ENCODE measurements at regions not wholly inside any gene's neighbourhood (a gene's known extent, or its start where the extent isn't known, plus 50 kb on each side); places are given as distances from the start of the nearest gene placed in this dataset.

DNA sequence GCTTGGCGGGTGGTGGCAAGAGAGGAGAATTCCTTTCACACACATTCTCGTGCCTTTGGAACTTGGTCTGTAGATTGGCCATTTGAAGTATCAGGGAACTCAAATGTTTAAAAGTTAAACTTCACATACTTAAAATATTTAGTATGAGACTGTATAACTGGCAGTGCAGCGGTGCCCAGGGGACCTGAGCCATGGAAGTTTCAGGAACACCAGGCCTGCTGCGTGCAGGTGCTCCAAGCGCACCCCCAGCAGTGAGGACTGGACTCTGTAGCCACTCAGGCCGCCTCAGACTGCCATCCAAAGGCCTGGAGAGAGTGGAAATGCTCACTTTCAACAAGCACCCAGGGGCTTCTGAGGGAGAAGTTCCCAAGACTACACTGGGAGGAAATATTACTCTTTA, 273.5 kb upstream of the IRX2 start:
- TF ChIP-seq, protein P1, sequence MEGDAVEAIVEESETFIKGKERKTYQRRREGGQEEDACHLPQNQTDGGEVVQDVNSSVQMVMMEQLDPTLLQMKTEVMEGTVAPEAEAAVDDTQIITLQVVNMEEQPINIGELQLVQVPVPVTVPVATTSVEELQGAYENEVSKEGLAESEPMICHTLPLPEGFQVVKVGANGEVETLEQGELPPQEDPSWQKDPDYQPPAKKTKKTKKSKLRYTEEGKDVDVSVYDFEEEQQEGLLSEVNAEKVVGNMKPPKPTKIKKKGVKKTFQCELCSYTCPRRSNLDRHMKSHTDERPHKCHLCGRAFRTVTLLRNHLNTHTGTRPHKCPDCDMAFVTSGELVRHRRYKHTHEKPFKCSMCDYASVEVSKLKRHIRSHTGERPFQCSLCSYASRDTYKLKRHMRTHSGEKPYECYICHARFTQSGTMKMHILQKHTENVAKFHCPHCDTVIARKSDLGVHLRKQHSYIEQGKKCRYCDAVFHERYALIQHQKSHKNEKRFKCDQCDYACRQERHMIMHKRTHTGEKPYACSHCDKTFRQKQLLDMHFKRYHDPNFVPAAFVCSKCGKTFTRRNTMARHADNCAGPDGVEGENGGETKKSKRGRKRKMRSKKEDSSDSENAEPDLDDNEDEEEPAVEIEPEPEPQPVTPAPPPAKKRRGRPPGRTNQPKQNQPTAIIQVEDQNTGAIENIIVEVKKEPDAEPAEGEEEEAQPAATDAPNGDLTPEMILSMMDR (conservative IDR thresholded peaks at IDR 0.05; ENCODE audit: low read depth, low read length), result no peak
- TF ChIP-seq EZH2phosphoT487 (IDR thresholded peaks at IDR 0.05; ENCODE audit: borderline replicate concordance, low read length) (no peak), EZH2 (IDR thresholded peaks at IDR 0.05; ENCODE audit: low read length, unreplicated experiment) (no peak)
- Histone ChIP-seq H3K4me3 (ENCODE audit: low read length) (no peak overlapping the region), H3K36me3 (ENCODE audit: low read depth, low read length) (no peaks in the 10 kb centered on the region), H3K4me2 (ENCODE audit: low read length) (no peak overlapping the region), H3K9ac (ENCODE audit: low read length) (no peak overlapping the region), H4K20me1 (ENCODE audit: low read length) (no peaks in the 10 kb centered on the region), H3K4me1 (ENCODE audit: insufficient read depth, low read length) (no peaks in the 10 kb centered on the region), H3K27me3 (ENCODE audit: low read length) (no peaks in the 10 kb centered on the region), H3K9me3 (ENCODE audit: low read length) (no peaks in the 10 kb centered on the region), H3K9me2 (replicated peaks; ENCODE audit: low read length) (no peaks in the 10 kb centered on the region), H3K79me2 (ENCODE audit: low read length) (no peaks in the 10 kb centered on the region), H3F3A (ENCODE audit: low read length, unreplicated experiment) (no peaks in the 10 kb centered on the region), H3K27ac (ENCODE audit: low read length) (no peak overlapping the region), H2AFZ (ENCODE audit: low read length) (no peak overlapping the region)
- ATAC-seq (no peak), DNase-seq (no peak)
- ChIA-PET CTCF (no interaction called here), POLR2A (ENCODE audit: unreplicated experiment) (no interaction called here)
- no TSS peak for BruUV-seq (replicated peaks)
- intact Hi-C loops (cut with micrococcal nuclease), result no loop called here

GRCh38 chr5:3024554-3024953, 273.1 kb upstream of the IRX2 start:
- Histone ChIP-seq H3K9me3 (ENCODE audit: low read length) (no peaks in the 10 kb centered on the region), H3K9ac (ENCODE audit: low read length) (no peak overlapping the region), H3K4me2 (ENCODE audit: low read length) (no peak overlapping the region), H2AFZ (ENCODE audit: low read length) (no peak overlapping the region), H3F3A (ENCODE audit: low read length, unreplicated experiment) (no peaks in the 10 kb centered on the region), H3K9me2 (replicated peaks; ENCODE audit: low read length) (no peaks in the 10 kb centered on the region), H3K79me2 (ENCODE audit: low read length) (no peaks in the 10 kb centered on the region), H3K36me3 (ENCODE audit: low read depth, low read length) (no peaks in the 10 kb centered on the region), H3K27ac (ENCODE audit: low read length) (no peak overlapping the region), H3K4me3 (ENCODE audit: low read length) (no peak overlapping the region), H3K4me1 (ENCODE audit: insufficient read depth, low read length) (no peaks in the 10 kb centered on the region), H3K27me3 (ENCODE audit: low read length) (no peaks in the 10 kb centered on the region), H4K20me1 (ENCODE audit: low read length) (no peaks in the 10 kb centered on the region)
- ChIA-PET POLR2A (ENCODE audit: unreplicated experiment) (no interaction called here), CTCF (no interaction called here)
- ATAC-seq (no peak), DNase-seq (no peak)
- BruUV-seq (replicated peaks), result no TSS peak
- intact Hi-C loops (cut with micrococcal nuclease), result no loop called here
- no peak for TF ChIP-seq EZH2 (IDR thresholded peaks at IDR 0.05; ENCODE audit: low read length, unreplicated experiment)
- no peak for TF ChIP-seq EZH2phosphoT487 (IDR thresholded peaks at IDR 0.05; ENCODE audit: borderline replicate concordance, low read length)
- TF ChIP-seq, protein P1 (conservative IDR thresholded peaks at IDR 0.05; ENCODE audit: low read depth, low read length), result no peak

- ATAC-seq (no peak), DNase-seq (no peak)
- Histone ChIP-seq H3K9ac (ENCODE audit: low read length) (no peak overlapping the region), H3F3A (ENCODE audit: low read length, unreplicated experiment) (no peaks in the 10 kb centered on the region), H3K9me3 (ENCODE audit: low read length) (no peaks in the 10 kb centered on the region), H3K4me3 (ENCODE audit: low read length) (no peak overlapping the region), H3K27ac (ENCODE audit: low read length) (no peak overlapping the region), H2AFZ (ENCODE audit: low read length) (no peak overlapping the region), H3K79me2 (ENCODE audit: low read length) (no peaks in the 10 kb centered on the region), H3K4me1 (ENCODE audit: insufficient read depth, low read length) (no peaks in the 10 kb centered on the region), H3K9me2 (replicated peaks; ENCODE audit: low read length) (no peaks in the 10 kb centered on the region), H3K36me3 (ENCODE audit: low read depth, low read length) (no peaks in the 10 kb centered on the region), H3K27me3 (ENCODE audit: low read length) (no peaks in the 10 kb centered on the region), H4K20me1 (ENCODE audit: low read length) (no peaks in the 10 kb centered on the region), H3K4me2 (ENCODE audit: low read length) (no peak overlapping the region)
- intact Hi-C loops (cut with micrococcal nuclease), result no loop called here
- BruUV-seq (replicated peaks), result no TSS peak
- POLR2A ChIA-PET (ENCODE audit: unreplicated experiment), result no interaction called here
- CTCF ChIA-PET, result no interaction called here
- TF ChIP-seq EZH2 (IDR thresholded peaks at IDR 0.05; ENCODE audit: low read length, unreplicated experiment) (no peak), EZH2phosphoT487 (IDR thresholded peaks at IDR 0.05; ENCODE audit: borderline replicate concordance, low read length) (no peak)
- TF ChIP-seq, protein P1 (conservative IDR thresholded peaks at IDR 0.05; ENCODE audit: low read depth, low read length), result no peak
Observed at GRCh38 chr5:3024126-3024525, 272.6 kb upstream of the IRX2 start.
